ENCODE measurements at regions not wholly inside any gene's neighbourhood (a gene's known extent, or its start where the extent isn't known, plus 50 kb on each side); places are given as distances from the start of the nearest gene placed in this dataset.

DNA sequence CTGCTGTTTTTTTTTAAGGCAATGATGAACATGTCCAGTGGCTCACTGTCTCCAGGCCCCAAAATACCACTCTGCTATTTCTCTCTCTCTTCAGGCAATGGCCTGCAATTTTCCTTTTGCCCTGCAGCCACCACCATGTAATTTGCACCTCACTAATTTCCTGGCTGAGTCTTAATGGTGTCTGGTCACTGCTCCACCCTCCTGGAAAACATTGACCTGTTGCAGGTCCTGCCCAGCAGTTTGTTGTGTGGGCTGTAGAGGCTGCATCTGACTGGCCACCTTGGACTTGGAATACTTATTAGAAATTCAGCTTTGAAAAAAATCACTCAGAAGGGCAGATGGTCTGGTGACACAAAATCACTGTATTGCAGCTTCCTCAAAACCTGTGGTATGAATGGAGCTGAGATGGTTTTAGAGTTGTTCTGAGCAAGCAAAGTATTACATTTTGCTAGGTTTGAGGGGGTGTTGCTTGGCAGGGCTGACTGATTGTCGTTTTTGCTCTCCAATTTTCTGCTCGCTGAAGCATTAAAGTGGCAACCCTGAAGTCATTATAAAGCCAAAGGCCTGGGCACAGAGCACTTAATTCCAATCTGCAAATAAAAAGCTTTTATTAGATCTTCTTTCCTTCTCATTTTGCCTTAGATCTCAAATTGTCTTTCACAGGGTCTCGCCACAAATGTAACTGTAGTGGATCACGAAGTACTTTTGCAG is 134.8 kb downstream of the TMEM174 start:
- TF ChIP-seq, protein P1, sequence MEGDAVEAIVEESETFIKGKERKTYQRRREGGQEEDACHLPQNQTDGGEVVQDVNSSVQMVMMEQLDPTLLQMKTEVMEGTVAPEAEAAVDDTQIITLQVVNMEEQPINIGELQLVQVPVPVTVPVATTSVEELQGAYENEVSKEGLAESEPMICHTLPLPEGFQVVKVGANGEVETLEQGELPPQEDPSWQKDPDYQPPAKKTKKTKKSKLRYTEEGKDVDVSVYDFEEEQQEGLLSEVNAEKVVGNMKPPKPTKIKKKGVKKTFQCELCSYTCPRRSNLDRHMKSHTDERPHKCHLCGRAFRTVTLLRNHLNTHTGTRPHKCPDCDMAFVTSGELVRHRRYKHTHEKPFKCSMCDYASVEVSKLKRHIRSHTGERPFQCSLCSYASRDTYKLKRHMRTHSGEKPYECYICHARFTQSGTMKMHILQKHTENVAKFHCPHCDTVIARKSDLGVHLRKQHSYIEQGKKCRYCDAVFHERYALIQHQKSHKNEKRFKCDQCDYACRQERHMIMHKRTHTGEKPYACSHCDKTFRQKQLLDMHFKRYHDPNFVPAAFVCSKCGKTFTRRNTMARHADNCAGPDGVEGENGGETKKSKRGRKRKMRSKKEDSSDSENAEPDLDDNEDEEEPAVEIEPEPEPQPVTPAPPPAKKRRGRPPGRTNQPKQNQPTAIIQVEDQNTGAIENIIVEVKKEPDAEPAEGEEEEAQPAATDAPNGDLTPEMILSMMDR (conservative IDR thresholded peaks at IDR 0.05; ENCODE audit: low read depth, low read length) = no peak
- TF ChIP-seq EZH2 (IDR thresholded peaks at IDR 0.05; ENCODE audit: borderline replicate concordance, low read depth, low read length, poor library complexity, severe bottlenecking) = no peak

Data from A673 (cell line).